GM19372 (cell line): ENCODE measurements at regions not wholly inside any gene's neighbourhood (a gene's known extent, or its start where the extent isn't known, plus 50 kb on each side); places are given as distances from the start of the nearest gene placed in this dataset.
A peak's percentile ranks its signal among the peaks of the same experiment; 100 is the strongest.
"Not testable (repeated sequence)": the region's sequence is repeated elsewhere in the genome, so short reads cannot be mapped to it uniquely, and the experiment has no call there.

Experiments
- ATAC-seq: cut with Tn5 transposase; IDR thresholded peaks from one replicate; pipeline ENCODE4 v1.9.1; 2021; ENCODE audit warnings: mild to moderate bottlenecking, low read depth, moderate library complexity; ENCODE audit not compliant: unreplicated experiment

- no peak for ATAC-seq
Measured at GRCh38 chr22:46026899-46027210, 49.9 kb upstream of the WNT7B start.

GRCh38 chr22:46027211-46028105, 50.5 kb upstream of the WNT7B start:
- ATAC-seq = no peak

GRCh38 chr22:46028106-46028991, 51.4 kb upstream of the WNT7B start:
- no peak for ATAC-seq

GRCh38 chr22:46029036-46029435, 52.1 kb upstream of the WNT7B start:
- ATAC-seq = no peak

GRCh38 chr22:46029574-46030200, 52.7 kb upstream of the WNT7B start:
- no peak for ATAC-seq

- ATAC-seq = no peak
Measured at GRCh38 chr22:46030231-46030880, 53.4 kb upstream of the WNT7B start.

GRCh38 chr22:46031066-46031465, 54.1 kb upstream of the WNT7B start:
- no peak for ATAC-seq

- no peak for ATAC-seq
Measured at GRCh38 chr22:46031557-46031956, 54.6 kb upstream of the WNT7B start.

- ATAC-seq = no peak
Measured at GRCh38 chr22:46031965-46032851, 55.2 kb upstream of the WNT7B start.

- no peak for ATAC-seq
Measured at GRCh38 chr22:46033256-46034200, 56.6 kb upstream of the WNT7B start.

GRCh38 chr22:46034480-46034879, 57.5 kb upstream of the WNT7B start:
- not testable (repeated sequence) for ATAC-seq

GRCh38 chr22:46035380-46035741, 58.4 kb upstream of the WNT7B start:
- ATAC-seq = no peak

GRCh38 chr22:46035742-46036557, 59.0 kb upstream of the WNT7B start:
- ATAC-seq = peak; percentile 97

GRCh38 chr22:46036558-46037408, 59.8 kb upstream of the WNT7B start:
- no peak for ATAC-seq

- ATAC-seq = no peak
Measured at GRCh38 chr22:46038174-46038487, 61.2 kb upstream of the WNT7B start.

- no peak for ATAC-seq
Measured at GRCh38 chr22:46038516-46039430, 61.8 kb upstream of the WNT7B start.
